MCF 10A (cell line): ENCODE measurements at regions not wholly inside any gene's neighbourhood (a gene's known extent, or its start where the extent isn't known, plus 50 kb on each side); places are given as distances from the start of the nearest gene placed in this dataset.

Experiments
- BruUV-seq: library from RNA; stranded (reverse); fragments of 400-500 nt; replicated peaks from 2 replicates; lab custom pipeline; 2021; lab: Mats Ljungman, UMichigan
- CTCF ChIA-PET: fragments of 300-600 bp; sonication (Branson Sonifier 250); formaldehyde crosslinking; extraction: SDS; loops from one replicate; lab custom pipeline; 2021; ENCODE audit warnings: antibody characterized with exemption, inconsistent platforms; lab: Yijun Ruan, JAX
- POLR2A ChIA-PET: fragments of 300-600, 350-650 bp; sonication (Branson Sonifier 250); formaldehyde crosslinking; extraction: SDS; loops from one replicate; lab custom pipeline; 2020; ENCODE audit warnings: antibody characterized with exemption, inconsistent platforms; lab: Yijun Ruan, JAX
- DNase-seq: peaks from one replicate; pipeline ENCODE4 v3.0.0-alpha.2; 2018; ENCODE audit not compliant: unreplicated experiment
- H3K27ac Mint-ChIP-seq: one replicate; pipeline ENCODE4 v1.8.0; 2022; ENCODE audit warnings: mild to moderate bottlenecking, low read depth, mixed read lengths; ENCODE audit not compliant: unreplicated experiment
- H3K27me3 Mint-ChIP-seq: one replicate; pipeline ENCODE4 v1.8.0; 2022; ENCODE audit warnings: mixed read lengths; ENCODE audit not compliant: insufficient read depth, unreplicated experiment
- H3K36me3 Mint-ChIP-seq: one replicate; pipeline ENCODE4 v1.8.0; 2022; ENCODE audit warnings: mild to moderate bottlenecking, moderate library complexity, mixed read lengths; ENCODE audit not compliant: insufficient read depth, unreplicated experiment
- H3K4me1 Mint-ChIP-seq: one replicate; pipeline ENCODE4 v1.8.0; 2022; ENCODE audit warnings: mixed read lengths; ENCODE audit not compliant: insufficient read depth, unreplicated experiment
- H3K4me3 Mint-ChIP-seq: one replicate; pipeline ENCODE4 v1.8.0; 2022; ENCODE audit warnings: mild to moderate bottlenecking, moderate library complexity, mixed read lengths; ENCODE audit not compliant: unreplicated experiment
- H3K9me3 Mint-ChIP-seq: one replicate; pipeline ENCODE4 v1.8.0; 2022; ENCODE audit warnings: mixed read lengths; ENCODE audit not compliant: unreplicated experiment
- CTCF ChIP-seq: fragments of 200-600 bp; IDR thresholded peaks from one replicate; pipeline ENCODE4 v1.8.0; 2022; ENCODE audit warnings: antibody characterized with exemption, mild to moderate bottlenecking; ENCODE audit not compliant: unreplicated experiment
- intact Hi-C: fragments of 100-400 bp; cut with micrococcal nuclease; formaldehyde crosslinking; loops from 2 replicates; pipeline ENCODE4 v1.14.1; 2022

DNA sequence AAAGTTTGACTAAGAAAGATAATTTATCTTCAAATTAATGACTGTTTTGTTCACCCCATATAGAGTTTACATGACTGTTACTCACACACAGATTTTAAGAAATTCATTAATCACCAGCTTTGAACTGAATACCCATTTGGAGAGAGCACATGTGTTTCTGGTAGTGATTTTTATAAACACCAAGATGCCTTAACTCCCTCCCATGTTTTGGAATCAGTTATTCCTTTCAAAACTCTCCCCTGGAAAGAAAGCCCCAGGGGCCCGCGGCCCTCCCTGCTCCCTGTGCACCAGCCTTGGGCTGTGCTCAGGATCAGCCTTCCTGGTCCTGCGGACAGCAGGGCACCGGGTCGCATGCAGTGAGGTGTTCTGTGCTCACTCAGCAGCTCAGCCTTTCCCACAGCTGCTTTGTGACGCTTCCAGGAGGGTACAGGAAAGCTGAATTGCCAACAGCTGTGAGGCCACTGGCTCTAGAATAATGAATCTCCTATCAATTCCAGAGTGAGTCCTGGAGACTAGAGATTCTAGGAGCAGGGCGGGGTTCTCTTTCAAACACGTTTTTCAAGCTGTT lies 483.2 kb downstream of the EFNB2 start:
- intact Hi-C loops: no loop called here

GRCh38 chr13:106049171-106049570 lies 486.3 kb downstream of the EFNB2 start:
- no peak for DNase-seq
- CTCF ChIA-PET: no interaction called here
- Mint-ChIP-seq H3K27ac (no peak overlapping the region), H3K36me3 (no peaks in the 10 kb centered on the region), H3K9me3 (no peaks in the 10 kb centered on the region), H3K27me3 (no peaks in the 10 kb centered on the region), H3K4me3 (no peak overlapping the region), H3K4me1 (no peaks in the 10 kb centered on the region)
- no TSS peak for BruUV-seq
- no peak for TF ChIP-seq CTCF
- POLR2A ChIA-PET: interaction anchor here (0.7 to 1.2 kb wide), 2 partner anchors 16 to 240 kb away, joined by 3 read pairs; no protein-coding TSS in a partner anchor
- intact Hi-C loops: loop anchor here (10.0 kb wide), 1 partner anchor 1274 kb away; no protein-coding TSS in a partner anchor

More for the DNA sequence above, 483.2 kb downstream of the EFNB2 start:
- DNase-seq: no peak
- POLR2A ChIA-PET: no interaction called here
- H3K27ac Mint-ChIP-seq: no peak overlapping the region
- H3K4me3 Mint-ChIP-seq: no peak overlapping the region
- no peaks in the 10 kb centered on the region for H3K4me1 Mint-ChIP-seq
- no peaks in the 10 kb centered on the region for H3K36me3 Mint-ChIP-seq
- no peak for TF ChIP-seq CTCF
- CTCF ChIA-PET: no interaction called here
- no peaks in the 10 kb centered on the region for H3K27me3 Mint-ChIP-seq
- no peaks in the 10 kb centered on the region for H3K9me3 Mint-ChIP-seq
- no TSS peak for BruUV-seq

GRCh38 chr13:106048386-106048785 lies 487.1 kb downstream of the EFNB2 start:
- Mint-ChIP-seq H3K9me3 (no peaks in the 10 kb centered on the region), H3K27ac (no peak overlapping the region), H3K4me3 (no peak overlapping the region), H3K27me3 (no peaks in the 10 kb centered on the region), H3K36me3 (no peaks in the 10 kb centered on the region), H3K4me1 (no peaks in the 10 kb centered on the region)
- no peak for TF ChIP-seq CTCF
- CTCF ChIA-PET: no interaction called here
- no TSS peak for BruUV-seq
- intact Hi-C loops: loop anchor here (10.0 kb wide), 1 partner anchor 1274 kb away; no protein-coding TSS in a partner anchor
- no peak for DNase-seq
- POLR2A ChIA-PET: interaction anchor here (1.2 kb wide), 1 partner anchor 17 kb away, joined by 3 read pairs; no protein-coding TSS in a partner anchor

DNA sequence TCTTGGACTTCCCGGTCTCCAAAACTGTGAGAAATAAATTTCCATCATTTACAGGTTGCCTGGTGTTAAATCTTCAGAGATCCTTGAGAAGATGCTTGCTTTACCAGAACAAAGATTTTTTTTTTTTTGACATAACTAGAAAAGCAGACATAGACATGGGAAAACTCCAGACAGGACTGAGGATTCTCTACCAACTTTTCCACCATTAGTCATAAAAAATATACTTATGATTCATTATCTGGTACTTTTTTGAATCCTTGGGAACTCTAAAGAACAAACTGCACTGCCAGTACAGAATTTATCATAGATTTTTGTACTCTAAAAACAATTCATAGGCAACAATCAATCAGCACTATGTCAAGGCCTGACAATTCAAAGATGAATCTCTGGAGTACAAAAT lies 487.6 kb downstream of the EFNB2 start:
- H3K36me3 Mint-ChIP-seq: no peaks in the 10 kb centered on the region
- DNase-seq: no peak
- no peak overlapping the region for H3K27ac Mint-ChIP-seq
- ChIA-PET CTCF (no interaction called here), POLR2A (no interaction called here)
- no peak for TF ChIP-seq CTCF
- H3K27me3 Mint-ChIP-seq: no peaks in the 10 kb centered on the region
- no TSS peak for BruUV-seq
- H3K9me3 Mint-ChIP-seq: no peaks in the 10 kb centered on the region
- no peaks in the 10 kb centered on the region for H3K4me1 Mint-ChIP-seq
- H3K4me3 Mint-ChIP-seq: no peak overlapping the region
- intact Hi-C loops: loop anchor here (10.0 kb wide), 1 partner anchor 1273 kb away; no protein-coding TSS in a partner anchor
